Parathyroid adenoma (tissue), 2 donors: ENCODE measurements at regions not wholly inside any gene's neighbourhood (a gene's known extent, or its start where the extent isn't known, plus 50 kb on each side); places are given as distances from the start of the nearest gene placed in this dataset.

ENCODE experiments used
- H2AFZ ChIP-seq: fragments of 300-600 bp; sonication (generic); one replicate; pipeline ENCODE4 v1.7.0; 2017; ENCODE audit warnings: antibody characterized with exemption, mild to moderate bottlenecking
- H3K27ac ChIP-seq: fragments of 300-600 bp; sonication (generic); one replicate; pipeline ENCODE4 v1.7.0; 2017
- H3K27me3 ChIP-seq: fragments of 300-600 bp; sonication (generic); one replicate; pipeline ENCODE4 v1.7.0; 2017; ENCODE audit warnings: low read length; ENCODE audit not compliant: control insufficient read depth, insufficient read depth
- H3K36me3 ChIP-seq: fragments of 300-600 bp; sonication (generic); one replicate; pipeline ENCODE4 v1.7.0; 2017; ENCODE audit warnings: low read length; ENCODE audit not compliant: control insufficient read depth, insufficient read depth
- H3K4me1 ChIP-seq: fragments of 300-600 bp; sonication (generic); one replicate; pipeline ENCODE4 v1.7.0; 2017; ENCODE audit warnings: control low read depth
- H3K4me2 ChIP-seq: fragments of 300-600 bp; sonication (generic); one replicate; pipeline ENCODE4 v1.7.0; 2017; ENCODE audit warnings: low read length
- H3K4me3 ChIP-seq: fragments of 300-600 bp; sonication (generic); one replicate; pipeline ENCODE4 v1.7.0; 2017; ENCODE audit warnings: low read depth, low read length
- H3K79me2 ChIP-seq: fragments of 300-600 bp; sonication (generic); one replicate; pipeline ENCODE4 v1.7.0; 2017; ENCODE audit warnings: control low read depth
- H3K9ac ChIP-seq: fragments of 300-600 bp; sonication (generic); one replicate; pipeline ENCODE4 v1.7.0; 2017; ENCODE audit warnings: mild to moderate bottlenecking
- H3K9me3 ChIP-seq: fragments of 300-600 bp; sonication (generic); one replicate; pipeline ENCODE4 v1.7.0; 2017; ENCODE audit warnings: low read length; ENCODE audit not compliant: control insufficient read depth
- CTCF ChIP-seq: fragments of 300-600 bp; sonication (generic); IDR thresholded peaks from one replicate; pipeline ENCODE4 v1.7.0; 2017; ENCODE audit warnings: antibody characterized with exemption, mild to moderate bottlenecking
- donor health status: primary hyperparathyroidism.

GRCh38 chr2:102999958-103000357 is 238.1 kb downstream of the TMEM182 start:
- Histone ChIP-seq H3K27me3 (no peaks in the 10 kb centered on the region), H3K27ac (no peak overlapping the region), H3K9ac (no peak overlapping the region), H3K9me3 (no peaks in the 10 kb centered on the region), H3K36me3 (no peaks in the 10 kb centered on the region), H3K4me3 (no peak overlapping the region), H3K4me2 (no peak overlapping the region), H3K79me2 (no peaks in the 10 kb centered on the region), H3K4me1 (no peaks in the 10 kb centered on the region), H2AFZ (no peak overlapping the region)
- no peak for TF ChIP-seq CTCF

DNA sequence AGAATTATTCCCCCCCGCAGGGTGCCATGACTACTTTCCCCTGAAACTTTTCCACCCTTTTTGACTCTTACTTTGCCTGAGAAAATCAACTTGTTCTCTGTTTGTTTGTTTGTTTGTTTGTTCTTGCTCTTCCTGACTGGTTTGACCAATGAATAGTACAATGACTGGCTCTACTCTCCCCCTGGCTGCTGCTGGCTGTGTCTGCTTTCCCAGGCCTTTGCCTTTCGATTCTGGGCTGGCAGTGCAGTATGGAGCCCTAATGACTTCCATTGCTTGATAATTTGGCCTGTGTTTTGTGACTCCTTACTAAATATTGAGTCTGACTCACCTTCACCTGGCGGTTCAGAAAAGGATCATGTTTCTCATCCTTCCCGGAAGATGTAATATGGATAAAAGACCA is 241.1 kb downstream of the TMEM182 start:
- Histone ChIP-seq H3K9me3 (no peaks in the 10 kb centered on the region), H3K27me3 (no peaks in the 10 kb centered on the region), H3K36me3 (no peaks in the 10 kb centered on the region), H3K79me2 (no peaks in the 10 kb centered on the region), H3K4me1 (no peaks in the 10 kb centered on the region), H3K27ac (no peak overlapping the region), H3K4me2 (no peak overlapping the region), H3K9ac (no peak overlapping the region), H2AFZ (peak overlapping the region; percentile 18), H3K4me3 (no peak overlapping the region)
- no peak for TF ChIP-seq CTCF

GRCh38 chr2:103003750-103004260 is 242.0 kb downstream of the TMEM182 start:
- Histone ChIP-seq H3K9ac (no peak overlapping the region), H3K4me3 (no peak overlapping the region)
- TF ChIP-seq CTCF, result no peak

GRCh38 chr2:103004426-103004942 is 242.7 kb downstream of the TMEM182 start:
- Histone ChIP-seq H3K79me2 (no peaks in the 10 kb centered on the region), H3K4me3 (no peak overlapping the region), H2AFZ (peak overlapping the region; percentile 23), H3K27ac (no peak overlapping the region), H3K4me1 (no peaks in the 10 kb centered on the region), H3K9me3 (no peaks in the 10 kb centered on the region), H3K36me3 (no peaks in the 10 kb centered on the region), H3K9ac (no peak overlapping the region), H3K27me3 (no peaks in the 10 kb centered on the region), H3K4me2 (no peak overlapping the region)
- TF ChIP-seq CTCF, result no peak

More at GRCh38 chr2:103003750-103004260, 242.0 kb downstream of the TMEM182 start:
- Histone ChIP-seq H3K79me2 (no peaks in the 10 kb centered on the region), H3K4me2 (no peak overlapping the region), H3K9me3 (no peaks in the 10 kb centered on the region), H3K27ac (no peak overlapping the region), H3K36me3 (no peaks in the 10 kb centered on the region), H3K27me3 (no peaks in the 10 kb centered on the region), H2AFZ (no peak overlapping the region), H3K4me1 (no peaks in the 10 kb centered on the region)

GRCh38 chr2:103005393-103005792 is 243.6 kb downstream of the TMEM182 start:
- Histone ChIP-seq H3K9me3 (no peaks in the 10 kb centered on the region), H3K27ac (no peak overlapping the region), H3K9ac (no peak overlapping the region), H3K79me2 (no peaks in the 10 kb centered on the region), H3K27me3 (no peaks in the 10 kb centered on the region), H3K36me3 (no peaks in the 10 kb centered on the region), H3K4me1 (no peaks in the 10 kb centered on the region), H3K4me3 (no peak overlapping the region), H2AFZ (no peak overlapping the region), H3K4me2 (no peak overlapping the region)
- TF ChIP-seq CTCF, result no peak
